HG02588 (cell line): ENCODE measurements at regions not wholly inside any gene's neighbourhood (a gene's known extent, or its start where the extent isn't known, plus 50 kb on each side); places are given as distances from the start of the nearest gene placed in this dataset.

ENCODE experiments used
- ATAC-seq: cut with Tn5 transposase; IDR thresholded peaks from one replicate; pipeline ENCODE4 v1.9.1; 2021; ENCODE audit warnings: mild to moderate bottlenecking, moderate library complexity; ENCODE audit not compliant: unreplicated experiment

GRCh38 chr18:39886136-39886535, 2068.9 kb upstream of the PIK3C3 start:
- no peak for ATAC-seq

GRCh38 chr18:39872651-39873050, 2082.4 kb upstream of the PIK3C3 start:
- ATAC-seq, result no peak

- no peak for ATAC-seq
Observed at GRCh38 chr18:39871961-39872360, 2083.1 kb upstream of the PIK3C3 start.

GRCh38 chr18:39870591-39870990, 2084.4 kb upstream of the PIK3C3 start:
- ATAC-seq, result no peak

- ATAC-seq, result no peak
Observed at GRCh38 chr18:39863916-39864315, 2091.1 kb upstream of the PIK3C3 start.

- no peak for ATAC-seq
Observed at GRCh38 chr18:39862341-39862740, 2092.7 kb upstream of the PIK3C3 start.

GRCh38 chr18:39854291-39854690, 2100.7 kb upstream of the PIK3C3 start:
- ATAC-seq, result no peak

- no peak for ATAC-seq
Observed at GRCh38 chr18:39846265-39846664, 2108.8 kb upstream of the PIK3C3 start.

- no peak for ATAC-seq
Observed at GRCh38 chr18:39845631-39846030, 2109.4 kb upstream of the PIK3C3 start.

GRCh38 chr18:39845106-39845505, 2109.9 kb upstream of the PIK3C3 start:
- ATAC-seq, result no peak

GRCh38 chr18:39843546-39843945, 2111.5 kb upstream of the PIK3C3 start:
- no peak for ATAC-seq

GRCh38 chr18:39842366-39842914, 2112.6 kb upstream of the PIK3C3 start:
- ATAC-seq, result no peak

GRCh38 chr18:39841482-39842365, 2113.3 kb upstream of the PIK3C3 start:
- ATAC-seq, result no peak

- ATAC-seq, result no peak
Observed at GRCh38 chr18:39840856-39841481, 2114.1 kb upstream of the PIK3C3 start.

- ATAC-seq, result no peak
Observed at GRCh38 chr18:39840406-39840805, 2114.6 kb upstream of the PIK3C3 start.

- no peak for ATAC-seq
Observed at GRCh38 chr18:39839782-39840181, 2115.3 kb upstream of the PIK3C3 start.

- no peak for ATAC-seq
Observed at GRCh38 chr18:39838831-39839230, 2116.2 kb upstream of the PIK3C3 start.

- no peak for ATAC-seq
Observed at GRCh38 chr18:39835303-39836030, 2119.6 kb upstream of the PIK3C3 start.

GRCh38 chr18:39834636-39835035, 2120.4 kb upstream of the PIK3C3 start:
- no peak for ATAC-seq

- no peak for ATAC-seq
Observed at GRCh38 chr18:39825485-39826150, 2129.4 kb upstream of the PIK3C3 start.

- no peak for ATAC-seq
Observed at GRCh38 chr18:39806525-39806924, 2148.5 kb upstream of the PIK3C3 start.
